HG03457 (cell line): ENCODE measurements at regions not wholly inside any gene's neighbourhood (a gene's known extent, or its start where the extent isn't known, plus 50 kb on each side); places are given as distances from the start of the nearest gene placed in this dataset.

Experiments used
- ATAC-seq: cut with Tn5 transposase; IDR thresholded peaks from one replicate; pipeline ENCODE4 v1.9.1; 2021; ENCODE audit warnings: moderate number of reproducible peaks; ENCODE audit not compliant: unreplicated experiment

GRCh38 chr18:45168866-45169600 lies 446.2 kb upstream of the SLC14A2 start:
- ATAC-seq = no peak

- ATAC-seq = no peak
Measured at GRCh38 chr18:45169610-45170009, 445.7 kb upstream of the SLC14A2 start.

DNA sequence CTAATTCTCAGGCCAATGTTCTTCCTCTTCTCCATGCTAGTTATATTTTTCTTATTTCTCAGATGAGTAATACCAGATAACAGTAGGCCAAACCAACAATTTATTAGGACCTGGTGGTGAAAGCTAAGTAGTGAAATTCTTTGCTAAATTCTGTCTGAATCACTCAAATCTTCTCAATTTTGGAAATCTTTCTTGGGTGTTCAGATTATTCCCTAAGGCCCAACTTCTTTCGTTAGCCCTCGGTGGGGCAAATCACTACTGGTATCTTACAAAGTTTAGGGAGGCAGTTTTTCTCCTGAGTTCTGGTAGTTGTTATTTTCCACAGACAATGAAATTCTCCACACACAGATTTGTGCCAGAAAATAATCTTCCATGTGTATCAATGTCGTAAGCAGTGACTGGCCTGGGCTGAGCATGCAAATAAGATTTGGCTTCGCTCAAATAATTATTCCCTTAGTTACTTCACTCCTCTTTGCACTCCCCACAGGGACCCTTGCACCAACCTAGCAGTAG lies 443.5 kb upstream of the SLC14A2 start:
- ATAC-seq = no peak

DNA sequence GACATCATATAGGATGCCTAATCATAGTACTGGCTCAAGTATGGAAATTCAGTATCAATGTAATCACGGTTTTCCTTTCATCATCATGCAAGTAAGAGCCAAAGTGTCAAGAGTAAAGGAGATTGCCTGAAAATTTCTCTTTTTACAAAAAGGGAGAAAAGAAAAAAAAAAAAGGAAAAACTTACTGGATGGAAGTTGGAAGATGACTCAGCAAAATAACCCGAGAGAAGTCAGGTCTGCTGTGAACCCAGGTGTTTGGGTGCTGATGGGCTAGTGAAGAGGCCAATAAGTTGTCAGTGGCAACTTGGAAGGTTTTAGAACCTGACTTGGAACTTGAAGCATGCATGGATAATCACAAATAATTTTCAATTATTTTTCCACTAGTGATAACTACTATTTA lies 441.9 kb upstream of the SLC14A2 start:
- ATAC-seq = no peak

DNA sequence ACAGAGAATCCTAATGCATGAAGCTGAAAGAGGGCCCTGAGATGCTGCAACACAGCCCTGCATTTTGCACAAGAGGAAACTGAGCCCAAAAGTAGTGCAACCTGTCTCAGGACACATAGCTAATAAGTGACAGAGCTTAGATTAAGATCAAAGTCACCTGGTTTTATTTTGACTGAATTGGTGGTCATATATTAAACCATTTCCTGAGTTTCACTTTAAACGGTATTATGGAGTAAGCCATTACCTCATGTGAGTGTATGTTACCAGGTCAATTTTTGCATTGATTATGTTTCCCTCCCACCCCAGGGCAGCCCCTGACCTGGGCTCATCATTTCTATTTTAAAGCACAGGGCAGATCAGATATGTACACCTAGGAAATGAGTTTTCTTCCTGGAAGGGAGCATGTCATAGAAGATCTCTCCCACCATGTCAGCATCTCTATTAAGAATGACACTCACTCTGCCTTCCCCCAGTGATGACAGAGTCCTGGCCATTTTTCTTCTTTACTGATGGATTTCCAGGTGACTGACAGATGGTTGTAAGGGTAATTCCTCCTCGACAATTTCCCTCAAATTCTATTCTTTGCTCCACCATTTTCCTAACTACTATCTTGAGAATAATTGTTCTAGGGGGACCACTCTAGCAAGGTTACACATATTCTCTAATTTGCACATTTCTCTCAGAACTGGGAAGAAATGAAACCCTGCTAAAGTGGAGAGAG lies 441.3 kb upstream of the SLC14A2 start:
- ATAC-seq = peak; percentile 60

DNA sequence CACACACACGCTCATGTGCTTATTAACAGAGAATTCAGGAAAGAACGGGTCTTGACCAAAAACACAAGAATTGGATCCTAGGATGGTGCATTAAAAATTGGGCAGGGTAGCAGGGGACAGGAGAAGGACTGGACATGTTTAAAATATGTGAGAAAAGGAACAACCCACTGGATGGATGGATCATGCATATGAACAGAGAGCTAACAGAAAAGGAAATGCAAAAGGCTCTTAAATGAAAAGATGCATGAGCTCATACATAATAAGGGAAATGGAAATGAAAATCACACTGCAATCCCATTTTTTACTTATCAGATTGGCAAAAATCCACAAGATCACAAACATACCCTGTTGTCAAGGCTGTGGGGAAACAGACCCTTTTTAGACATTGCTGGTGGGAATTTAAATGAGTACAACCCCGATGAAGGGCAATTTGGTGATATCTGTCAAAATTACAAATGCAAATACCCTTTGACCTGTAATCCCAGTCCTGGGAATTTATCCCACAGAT lies 440.6 kb upstream of the SLC14A2 start:
- no peak for ATAC-seq

GRCh38 chr18:45175511-45175910 lies 439.8 kb upstream of the SLC14A2 start:
- ATAC-seq = no peak

- no peak for ATAC-seq
Measured at GRCh38 chr18:45186832-45187231, 428.4 kb upstream of the SLC14A2 start.

- ATAC-seq = no peak
Measured at GRCh38 chr18:45191795-45192194, 423.5 kb upstream of the SLC14A2 start.

GRCh38 chr18:45197526-45197970 lies 417.7 kb upstream of the SLC14A2 start:
- ATAC-seq = peak; percentile 98

GRCh38 chr18:45198526-45198925 lies 416.8 kb upstream of the SLC14A2 start:
- no peak for ATAC-seq

DNA sequence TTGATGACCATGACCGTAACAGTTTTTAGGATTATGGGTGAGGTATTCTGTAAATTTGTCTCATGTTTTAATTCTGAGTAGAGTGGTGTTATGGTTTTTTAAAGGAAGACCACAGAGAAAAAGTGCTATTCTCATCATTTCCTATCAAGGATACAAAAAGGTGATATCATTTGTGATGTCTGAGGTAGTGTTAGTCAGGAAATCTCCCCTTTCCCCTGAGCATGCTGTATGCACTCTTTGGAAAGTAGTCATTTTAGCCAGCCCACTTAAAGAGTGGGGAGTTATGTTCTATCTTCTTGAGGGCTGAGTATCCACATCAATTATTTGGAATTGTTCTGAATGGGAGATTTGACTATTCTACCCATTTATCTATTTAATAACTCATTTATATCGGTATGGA lies 414.2 kb upstream of the SLC14A2 start:
- no peak for ATAC-seq

- ATAC-seq = no peak
Measured at GRCh38 chr18:45201489-45201888, 413.8 kb upstream of the SLC14A2 start.

GRCh38 chr18:45202061-45202460 lies 413.2 kb upstream of the SLC14A2 start:
- no peak for ATAC-seq

GRCh38 chr18:45203677-45204076 lies 411.6 kb upstream of the SLC14A2 start:
- ATAC-seq = no peak

- no peak for ATAC-seq
Measured at GRCh38 chr18:45207328-45207727, 407.9 kb upstream of the SLC14A2 start.

DNA sequence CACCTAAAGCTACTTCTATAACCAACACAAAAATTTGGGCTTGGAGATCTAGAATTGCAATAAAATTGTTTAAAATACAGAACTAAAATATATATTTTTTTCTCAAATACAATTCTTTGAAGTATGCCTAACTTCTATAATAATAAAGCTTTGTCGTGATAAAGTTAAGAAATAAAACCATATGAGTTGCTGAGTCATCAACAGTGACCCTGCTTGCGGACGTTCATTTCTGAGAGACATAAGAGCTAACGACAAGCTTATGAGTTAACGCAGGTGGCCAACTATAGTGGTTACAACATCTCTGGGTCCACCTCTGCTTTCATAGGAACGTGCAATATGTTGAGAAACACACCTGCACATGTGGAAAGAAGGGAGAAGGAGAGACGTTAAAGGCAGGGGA lies 407.1 kb upstream of the SLC14A2 start:
- no peak for ATAC-seq

DNA sequence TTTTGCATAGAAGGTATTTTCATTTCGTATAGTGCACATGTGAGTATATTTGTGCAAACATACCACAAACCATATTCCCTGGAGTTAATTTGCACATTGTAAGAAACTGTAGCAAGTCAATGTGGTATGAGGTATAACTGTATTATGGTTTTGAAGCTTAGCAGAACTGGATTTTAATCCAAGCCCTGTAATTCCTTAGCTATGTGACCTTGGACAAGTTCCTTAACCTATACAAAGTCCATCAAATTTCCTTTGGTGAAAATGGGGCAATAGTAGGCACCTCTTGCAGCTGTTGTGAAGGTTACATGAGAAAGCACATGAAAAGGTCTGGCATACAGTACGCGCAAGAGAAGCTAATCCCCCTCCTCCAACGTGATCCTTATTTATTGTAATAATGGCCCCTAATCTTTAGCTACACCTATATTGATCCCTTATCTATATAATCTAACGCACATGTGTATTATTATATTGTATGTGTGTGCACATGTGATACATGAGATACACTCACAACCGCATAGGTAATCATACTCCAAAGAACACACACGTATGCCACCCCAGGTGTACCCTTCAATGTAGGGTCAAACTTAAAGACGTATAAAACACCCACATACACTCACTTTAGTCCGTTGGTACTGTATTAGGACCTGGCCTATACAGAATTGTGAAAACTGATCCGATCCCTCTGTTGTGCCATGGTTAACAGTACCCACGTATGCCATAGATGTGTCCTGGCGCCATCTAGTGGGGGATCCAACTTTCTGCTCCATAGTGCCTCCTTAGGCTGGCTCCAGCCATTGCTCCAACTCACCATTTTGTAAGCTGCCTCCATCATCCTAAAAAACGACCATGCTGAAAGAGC lies 402.9 kb upstream of the SLC14A2 start:
- peak; percentile 99 for ATAC-seq

DNA sequence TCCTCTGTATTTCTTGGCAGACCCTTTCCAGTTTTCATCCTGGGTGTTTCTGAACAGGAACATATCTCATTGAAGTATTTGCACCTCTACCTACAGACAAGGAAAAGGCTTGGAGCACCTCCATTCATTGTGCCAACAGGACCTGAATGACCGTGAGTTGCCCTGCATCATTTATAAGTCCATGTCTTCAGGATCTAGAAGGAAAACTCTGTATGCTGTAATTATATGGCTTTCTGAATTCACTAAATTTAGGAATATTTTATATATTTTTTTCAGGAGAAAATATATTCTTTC lies 402.3 kb upstream of the SLC14A2 start:
- ATAC-seq = peak; percentile 16

- ATAC-seq = no peak
Measured at GRCh38 chr18:45218436-45218835, 396.8 kb upstream of the SLC14A2 start.

- no peak for ATAC-seq
Measured at GRCh38 chr18:45221363-45221762, 393.9 kb upstream of the SLC14A2 start.
